ENCODE measurements at regions not wholly inside any gene's neighbourhood (a gene's known extent, or its start where the extent isn't known, plus 50 kb on each side); places are given as distances from the start of the nearest gene placed in this dataset.

- Histone ChIP-seq H3K79me2 (ENCODE audit: control insufficient read depth, insufficient read depth, low read length, poor library complexity) (no peaks in the 10 kb centered on the region), H3K23ac (ENCODE audit: low read length) (no peak overlapping the region), H3K79me1 (ENCODE audit: low read length) (no peaks in the 10 kb centered on the region), H3K4me3 (ENCODE audit: low read depth, low read length) (no peak overlapping the region), H3K36me3 (ENCODE audit: control insufficient read depth in 1 of 2, insufficient read depth in 2 of 2, low read length in 2 of 2) (no peaks in the 10 kb centered on the region), H2BK120ac (ENCODE audit: insufficient read depth, low read length, poor library complexity) (no peak overlapping the region), H3K9ac (ENCODE audit: low read length) (no peak overlapping the region), H2BK12ac (ENCODE audit: low read length) (no peak overlapping the region), H3K9me3 (ENCODE audit: insufficient read depth, low read depth, low read length) (no peaks in the 10 kb centered on the region), H4K8ac (ENCODE audit: low read depth, low read length) (no peak overlapping the region), H4K91ac (ENCODE audit: low read depth, low read length) (no peak overlapping the region), H3K4me1 (ENCODE audit: control insufficient read depth in 1 of 2, insufficient read depth in 2 of 2, low read length in 2 of 2) (no peaks in the 10 kb centered on the region), H3K4ac (ENCODE audit: low read depth, low read length) (no peak overlapping the region), H3K27me3 (ENCODE audit: insufficient read depth, low read length) (no peaks in the 10 kb centered on the region), H2AK5ac (ENCODE audit: low read length) (no peak overlapping the region), H2AFZ (ENCODE audit: insufficient read depth, low read length, poor library complexity) (no peak overlapping the region), H3K4me2 (ENCODE audit: low read length) (no peak overlapping the region), H2BK5ac (ENCODE audit: low read depth, low read length, poor library complexity) (no peak overlapping the region), H3K18ac (ENCODE audit: low read length) (no peak overlapping the region), H4K12ac (ENCODE audit: low read depth, low read length) (no peak overlapping the region), H3K14ac (ENCODE audit: low read length) (no peak overlapping the region), H3K27ac (ENCODE audit: low read depth, low read length) (no peak overlapping the region)
- DNase-seq: peak in 1 of 2 donors; percentile 50
- WGBS (ENCODE audit: extremely low coverage, insufficient coverage, insufficient read length): no CpG with 5 or more reads among the region's 1 CpG
Measured at GRCh38 chr5:120088836-120089235, 375.3 kb upstream of the PRR16 start.

DNA sequence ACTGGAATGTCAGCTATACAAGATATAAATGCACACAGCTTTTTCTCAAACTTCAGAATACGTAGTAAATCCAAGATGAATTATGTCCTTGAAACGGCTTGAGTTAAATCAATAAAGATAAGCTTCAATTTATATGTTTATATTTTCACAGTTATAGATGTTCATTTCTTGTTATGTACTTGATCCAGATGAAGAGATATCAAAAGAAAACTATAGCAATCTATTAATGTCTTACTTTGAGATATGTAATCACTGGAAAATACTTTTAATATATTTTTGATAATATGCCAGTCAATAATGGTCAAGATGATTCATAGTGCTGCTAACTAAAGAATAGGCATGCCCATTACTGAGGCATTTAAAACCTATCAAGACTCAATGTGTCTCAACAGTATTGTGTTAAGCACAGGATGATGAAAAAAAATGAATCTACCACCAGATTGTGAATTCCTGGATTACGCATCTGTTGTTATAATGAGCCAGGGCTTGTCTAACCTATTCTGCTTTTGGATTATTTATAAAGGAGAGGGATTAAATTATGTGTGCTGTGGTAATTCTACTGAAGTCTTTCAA is 372.6 kb upstream of the PRR16 start:
- Histone ChIP-seq H3K27ac (ENCODE audit: low read depth, low read length) (no peak overlapping the region), H3K9ac (ENCODE audit: low read length) (no peak overlapping the region)

GRCh38 chr5:120092649-120093048 is 371.5 kb upstream of the PRR16 start:
- Histone ChIP-seq H2BK120ac (ENCODE audit: insufficient read depth, low read length, poor library complexity) (no peak overlapping the region), H4K8ac (ENCODE audit: low read depth, low read length) (no peak overlapping the region), H3K4me3 (ENCODE audit: low read depth, low read length) (no peak overlapping the region), H3K18ac (ENCODE audit: low read length) (no peak overlapping the region), H4K91ac (ENCODE audit: low read depth, low read length) (no peak overlapping the region), H3K27me3 (ENCODE audit: insufficient read depth, low read length) (no peaks in the 10 kb centered on the region), H3K23ac (ENCODE audit: low read length) (no peak overlapping the region), H2AFZ (ENCODE audit: insufficient read depth, low read length, poor library complexity) (no peak overlapping the region), H3K14ac (ENCODE audit: low read length) (no peak overlapping the region), H4K12ac (ENCODE audit: low read depth, low read length) (no peak overlapping the region), H2BK12ac (ENCODE audit: low read length) (no peak overlapping the region), H3K27ac (ENCODE audit: low read depth, low read length) (no peak overlapping the region), H3K36me3 (ENCODE audit: control insufficient read depth in 1 of 2, insufficient read depth in 2 of 2, low read length in 2 of 2) (no peaks in the 10 kb centered on the region), H3K4ac (ENCODE audit: low read depth, low read length) (no peak overlapping the region), H3K4me2 (ENCODE audit: low read length) (no peak overlapping the region), H3K79me2 (ENCODE audit: control insufficient read depth, insufficient read depth, low read length, poor library complexity) (no peaks in the 10 kb centered on the region), H3K4me1 (ENCODE audit: control insufficient read depth in 1 of 2, insufficient read depth in 2 of 2, low read length in 2 of 2) (no peaks in the 10 kb centered on the region), H3K79me1 (ENCODE audit: low read length) (no peaks in the 10 kb centered on the region), H2BK5ac (ENCODE audit: low read depth, low read length, poor library complexity) (no peak overlapping the region), H3K9me3 (ENCODE audit: insufficient read depth, low read depth, low read length) (no peaks in the 10 kb centered on the region), H3K9ac (ENCODE audit: low read length) (no peak overlapping the region), H2AK5ac (ENCODE audit: low read length) (no peak overlapping the region)
- DNase-seq: no peak
- no CpG with 5 or more reads among the region's 2 CpGs for whole genome bisulfite sequencing (ENCODE audit: extremely low coverage, insufficient coverage, insufficient read length)

More for the DNA sequence above, 372.6 kb upstream of the PRR16 start:
- no peak overlapping the region for H4K12ac ChIP-seq (ENCODE audit: low read depth, low read length)
- DNase-seq: no peak
- H3K18ac ChIP-seq (ENCODE audit: low read length): no peak overlapping the region
- H4K8ac ChIP-seq (ENCODE audit: low read depth, low read length): no peak overlapping the region
- H4K91ac ChIP-seq (ENCODE audit: low read depth, low read length): no peak overlapping the region
- no peak overlapping the region for H2AK5ac ChIP-seq (ENCODE audit: low read length)
- no peaks in the 10 kb centered on the region for H3K9me3 ChIP-seq (ENCODE audit: insufficient read depth, low read depth, low read length)
- H3K4me3 ChIP-seq (ENCODE audit: low read depth, low read length): no peak overlapping the region
- H3K27me3 ChIP-seq (ENCODE audit: insufficient read depth, low read length): no peaks in the 10 kb centered on the region
- H3K14ac ChIP-seq (ENCODE audit: low read length): no peak overlapping the region
- H2AFZ ChIP-seq (ENCODE audit: insufficient read depth, low read length, poor library complexity): no peak overlapping the region
- no peak overlapping the region for H2BK5ac ChIP-seq (ENCODE audit: low read depth, low read length, poor library complexity)
- H3K23ac ChIP-seq (ENCODE audit: low read length): no peak overlapping the region
- H3K4me1 ChIP-seq (ENCODE audit: control insufficient read depth in 1 of 2, insufficient read depth in 2 of 2, low read length in 2 of 2): no peaks in the 10 kb centered on the region
- no peaks in the 10 kb centered on the region for H3K79me2 ChIP-seq (ENCODE audit: control insufficient read depth, insufficient read depth, low read length, poor library complexity)
- H2BK120ac ChIP-seq (ENCODE audit: insufficient read depth, low read length, poor library complexity): no peak overlapping the region
- H3K36me3 ChIP-seq (ENCODE audit: control insufficient read depth in 1 of 2, insufficient read depth in 2 of 2, low read length in 2 of 2): no peaks in the 10 kb centered on the region
- no peak overlapping the region for H3K4ac ChIP-seq (ENCODE audit: low read depth, low read length)
- no peak overlapping the region for H3K4me2 ChIP-seq (ENCODE audit: low read length)
- H2BK12ac ChIP-seq (ENCODE audit: low read length): no peak overlapping the region
- H3K79me1 ChIP-seq (ENCODE audit: low read length): no peaks in the 10 kb centered on the region
- WGBS (ENCODE audit: extremely low coverage, insufficient coverage, insufficient read length): no CpG with 5 or more reads among the region's 3 CpGs

DNA sequence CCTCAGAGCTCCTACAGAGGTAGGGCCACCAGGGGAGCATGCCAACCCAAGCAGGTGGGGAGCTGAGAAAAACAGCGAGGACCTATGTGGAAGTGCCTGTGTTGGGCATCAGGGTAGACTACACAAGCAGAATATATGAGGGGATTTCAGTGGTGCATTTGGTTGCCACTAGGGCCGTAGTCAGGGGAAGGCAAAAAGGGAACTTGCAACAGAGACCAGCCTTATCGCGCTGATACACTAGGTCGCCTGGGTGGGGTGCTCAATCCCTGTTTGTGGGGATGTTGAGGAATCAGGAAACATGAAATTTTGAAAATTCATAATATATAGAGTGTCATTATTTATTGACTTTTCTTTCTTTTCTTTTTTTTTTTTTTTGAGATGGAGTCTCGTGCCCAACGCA is 370.9 kb upstream of the PRR16 start:
- Histone ChIP-seq H2AK5ac (ENCODE audit: low read length) (no peak overlapping the region), H3K18ac (ENCODE audit: low read length) (no peak overlapping the region), H3K4me2 (ENCODE audit: low read length) (no peak overlapping the region), H3K4ac (ENCODE audit: low read depth, low read length) (no peak overlapping the region), H2BK12ac (ENCODE audit: low read length) (no peak overlapping the region), H3K79me2 (ENCODE audit: control insufficient read depth, insufficient read depth, low read length, poor library complexity) (no peaks in the 10 kb centered on the region), H4K91ac (ENCODE audit: low read depth, low read length) (no peak overlapping the region), H3K27me3 (ENCODE audit: insufficient read depth, low read length) (no peaks in the 10 kb centered on the region), H2BK120ac (ENCODE audit: insufficient read depth, low read length, poor library complexity) (no peak overlapping the region), H3K79me1 (ENCODE audit: low read length) (no peaks in the 10 kb centered on the region), H3K23ac (ENCODE audit: low read length) (no peak overlapping the region), H2AFZ (ENCODE audit: insufficient read depth, low read length, poor library complexity) (no peak overlapping the region), H2BK5ac (ENCODE audit: low read depth, low read length, poor library complexity) (no peak overlapping the region), H3K27ac (ENCODE audit: low read depth, low read length) (no peak overlapping the region), H3K9ac (ENCODE audit: low read length) (no peak overlapping the region), H3K36me3 (ENCODE audit: control insufficient read depth in 1 of 2, insufficient read depth in 2 of 2, low read length in 2 of 2) (no peaks in the 10 kb centered on the region), H3K4me1 (ENCODE audit: control insufficient read depth in 1 of 2, insufficient read depth in 2 of 2, low read length in 2 of 2) (no peaks in the 10 kb centered on the region), H4K8ac (ENCODE audit: low read depth, low read length) (no peak overlapping the region), H3K9me3 (ENCODE audit: insufficient read depth, low read depth, low read length) (no peaks in the 10 kb centered on the region), H4K12ac (ENCODE audit: low read depth, low read length) (no peak overlapping the region), H3K14ac (ENCODE audit: low read length) (no peak overlapping the region), H3K4me3 (ENCODE audit: low read depth, low read length) (no peak overlapping the region)
- no CpG with 5 or more reads among the region's 7 CpGs for WGBS (ENCODE audit: extremely low coverage, insufficient coverage, insufficient read length)
- DNase-seq: no peak

Measured in trophoblast cell (in vitro differentiated cells and primary cell).